OCI-LY1 (cell line): ENCODE measurements at regions not wholly inside any gene's neighbourhood (a gene's known extent, or its start where the extent isn't known, plus 50 kb on each side); places are given as distances from the start of the nearest gene placed in this dataset.

Source experiments
- CTCF ChIP-seq: fragments of 200-600 bp; sonication (generic), shearing (Covaris generic); IDR thresholded peaks from 2 replicates; pipeline ENCODE4 v1.5.1; 2017; ENCODE audit warnings: mild to moderate bottlenecking, antibody characterized with exemption, low read length, moderate library complexity, mixed read lengths
- EZH2 ChIP-seq: fragments of 200-600 bp; sonication (generic), shearing (Covaris generic); IDR thresholded peaks from 2 replicates; pipeline ENCODE4 v1.8.0; 2017; ENCODE audit warnings: borderline replicate concordance, mixed run types, mild to moderate bottlenecking, antibody characterized with exemption, low read length, moderate library complexity, mixed read lengths

GRCh38 chr14:106605548-106606448 is 1079.4 kb downstream of the TMEM121 start:
- peak; percentile 87 for TF ChIP-seq CTCF
- TF ChIP-seq EZH2 = no peak
